ENCODE measurements at regions not wholly inside any gene's neighbourhood (a gene's known extent, or its start where the extent isn't known, plus 50 kb on each side); places are given as distances from the start of the nearest gene placed in this dataset.

GRCh38 chr10:128286141-128286761 lies 160.0 kb upstream of the MKI67 start:
- no peak for DNase-seq

- DNase-seq, result no peak
Observed at GRCh38 chr10:128286762-128287500, 160.7 kb upstream of the MKI67 start.

- DNase-seq, result no peak
Observed at GRCh38 chr10:128287921-128288320, 161.7 kb upstream of the MKI67 start.

GRCh38 chr10:128289621-128290020 lies 163.4 kb upstream of the MKI67 start:
- no peak for DNase-seq

GRCh38 chr10:128295003-128295402 lies 168.8 kb upstream of the MKI67 start:
- DNase-seq, result no peak

- no peak for DNase-seq
Observed at GRCh38 chr10:128296253-128297007, 170.2 kb upstream of the MKI67 start.

- DNase-seq, result no peak
Observed at GRCh38 chr10:128297709-128298378, 171.6 kb upstream of the MKI67 start.

GRCh38 chr10:128298587-128298986 lies 172.4 kb upstream of the MKI67 start:
- DNase-seq, result no peak

GRCh38 chr10:128300290-128300824 lies 174.1 kb upstream of the MKI67 start:
- DNase-seq, result no peak

- DNase-seq, result no peak
Observed at GRCh38 chr10:128301051-128301450, 174.8 kb upstream of the MKI67 start.

- no peak for DNase-seq
Observed at GRCh38 chr10:128302808-128303207, 176.6 kb upstream of the MKI67 start.

- DNase-seq, result no peak
Observed at GRCh38 chr10:128304271-128304670, 178.0 kb upstream of the MKI67 start.

- DNase-seq, result no peak
Observed at GRCh38 chr10:128305601-128306345, 179.6 kb upstream of the MKI67 start.

GRCh38 chr10:128306535-128306934 lies 180.3 kb upstream of the MKI67 start:
- no peak for DNase-seq

GRCh38 chr10:128306966-128307365 lies 180.7 kb upstream of the MKI67 start:
- no peak for DNase-seq

GRCh38 chr10:128307820-128308219 lies 181.6 kb upstream of the MKI67 start:
- DNase-seq, result no peak

GRCh38 chr10:128310971-128311658 lies 184.9 kb upstream of the MKI67 start:
- no peak for DNase-seq

GRCh38 chr10:128312250-128312649 lies 186.0 kb upstream of the MKI67 start:
- DNase-seq, result no peak

GRCh38 chr10:128314686-128315085 lies 188.5 kb upstream of the MKI67 start:
- DNase-seq, result no peak

GRCh38 chr10:128316121-128316726 lies 190.0 kb upstream of the MKI67 start:
- no peak for DNase-seq

- no peak for DNase-seq
Observed at GRCh38 chr10:128316925-128317324, 190.7 kb upstream of the MKI67 start.
